ENCODE measurements at regions not wholly inside any gene's neighbourhood (a gene's known extent, or its start where the extent isn't known, plus 50 kb on each side); places are given as distances from the start of the nearest gene placed in this dataset.

GRCh38 chr9:108205276-108205675 lies 650.5 kb downstream of the ACTL7B start:
- TF ChIP-seq, protein P1, sequence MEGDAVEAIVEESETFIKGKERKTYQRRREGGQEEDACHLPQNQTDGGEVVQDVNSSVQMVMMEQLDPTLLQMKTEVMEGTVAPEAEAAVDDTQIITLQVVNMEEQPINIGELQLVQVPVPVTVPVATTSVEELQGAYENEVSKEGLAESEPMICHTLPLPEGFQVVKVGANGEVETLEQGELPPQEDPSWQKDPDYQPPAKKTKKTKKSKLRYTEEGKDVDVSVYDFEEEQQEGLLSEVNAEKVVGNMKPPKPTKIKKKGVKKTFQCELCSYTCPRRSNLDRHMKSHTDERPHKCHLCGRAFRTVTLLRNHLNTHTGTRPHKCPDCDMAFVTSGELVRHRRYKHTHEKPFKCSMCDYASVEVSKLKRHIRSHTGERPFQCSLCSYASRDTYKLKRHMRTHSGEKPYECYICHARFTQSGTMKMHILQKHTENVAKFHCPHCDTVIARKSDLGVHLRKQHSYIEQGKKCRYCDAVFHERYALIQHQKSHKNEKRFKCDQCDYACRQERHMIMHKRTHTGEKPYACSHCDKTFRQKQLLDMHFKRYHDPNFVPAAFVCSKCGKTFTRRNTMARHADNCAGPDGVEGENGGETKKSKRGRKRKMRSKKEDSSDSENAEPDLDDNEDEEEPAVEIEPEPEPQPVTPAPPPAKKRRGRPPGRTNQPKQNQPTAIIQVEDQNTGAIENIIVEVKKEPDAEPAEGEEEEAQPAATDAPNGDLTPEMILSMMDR (IDR thresholded peaks at IDR 0.05; ENCODE audit: extremely low read depth, missing control alignments) = no peak
- no peak for DNase-seq (ENCODE audit: low spot score)

- TF ChIP-seq, protein P1 (IDR thresholded peaks at IDR 0.05; ENCODE audit: extremely low read depth, missing control alignments) = no peak
- no peak for DNase-seq (ENCODE audit: low spot score)
These were observed 657.9 kb downstream of the ACTL7B start for GRCh38 chr9:108197899-108198298.

GRCh38 chr9:108197008-108197365 lies 658.8 kb downstream of the ACTL7B start:
- TF ChIP-seq, protein P1 (IDR thresholded peaks at IDR 0.05; ENCODE audit: extremely low read depth, missing control alignments) = no peak
- no peak for DNase-seq (ENCODE audit: low spot score)

- TF ChIP-seq, protein P1 (IDR thresholded peaks at IDR 0.05; ENCODE audit: extremely low read depth, missing control alignments) = no peak
- no peak for DNase-seq (ENCODE audit: low spot score)
These were observed 659.3 kb downstream of the ACTL7B start for GRCh38 chr9:108196332-108197007.

GRCh38 chr9:108194154-108194553 lies 661.6 kb downstream of the ACTL7B start:
- no peak for DNase-seq (ENCODE audit: low spot score)
- TF ChIP-seq, protein P1 (IDR thresholded peaks at IDR 0.05; ENCODE audit: extremely low read depth, missing control alignments) = no peak

DNA sequence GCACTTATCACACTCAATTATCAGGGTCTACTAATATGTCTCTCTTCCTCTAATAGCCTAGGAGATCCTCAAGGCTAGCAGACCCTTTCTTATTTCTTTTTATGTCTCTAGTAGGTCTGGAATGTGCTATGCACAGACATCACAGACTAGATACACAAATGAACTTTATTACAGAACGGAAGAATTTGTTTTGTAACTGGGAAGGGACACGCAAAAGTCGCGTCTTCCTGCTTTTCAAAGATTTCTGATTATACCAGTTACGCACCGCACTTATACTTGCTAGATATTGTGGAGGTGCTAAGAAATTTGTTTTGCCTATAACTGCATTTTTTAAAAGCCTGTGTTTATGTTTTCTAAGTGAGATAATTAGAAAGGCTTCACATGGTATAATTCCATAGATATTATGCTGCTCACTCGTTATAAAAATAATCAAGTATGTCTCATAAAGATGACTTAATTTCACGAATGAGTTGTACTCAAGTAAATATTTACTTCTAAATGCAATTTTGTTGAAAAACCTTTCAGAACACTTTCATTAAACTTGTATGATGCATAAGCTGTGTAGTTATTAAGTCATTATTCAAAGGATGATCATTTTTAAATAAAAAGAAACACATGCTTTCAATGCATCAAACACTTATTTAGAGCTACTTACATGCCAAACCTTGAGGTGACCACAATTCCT lies 662.6 kb downstream of the ACTL7B start:
- DNase-seq (ENCODE audit: low spot score) = no peak
- TF ChIP-seq, protein P1 (IDR thresholded peaks at IDR 0.05; ENCODE audit: extremely low read depth, missing control alignments) = no peak

- DNase-seq (ENCODE audit: low spot score) = no peak
- TF ChIP-seq, protein P1 (IDR thresholded peaks at IDR 0.05; ENCODE audit: extremely low read depth, missing control alignments) = no peak
These were observed 664.7 kb downstream of the ACTL7B start for GRCh38 chr9:108191065-108191464.
